HEK293 (cell line): ENCODE measurements at regions not wholly inside any gene's neighbourhood (a gene's known extent, or its start where the extent isn't known, plus 50 kb on each side); places are given as distances from the start of the nearest gene placed in this dataset.

Experiments
- GLI4 ChIP-seq: fragments of 450-650 bp; formaldehyde crosslinking; IDR thresholded peaks from 2 replicates; pipeline ENCODE4 v1.5.1; 2016; ENCODE audit warnings: missing biosample characterization, missing genetic modification characterization
- PRDM2 ChIP-seq: fragments of 450-650 bp; formaldehyde crosslinking; IDR thresholded peaks from 2 replicates; pipeline ENCODE4 v1.5.1; 2016; ENCODE audit warnings: missing biosample characterization, missing genetic modification characterization, borderline replicate concordance
- YY2 ChIP-seq: fragments of 450-650 bp; formaldehyde crosslinking; IDR thresholded peaks from 2 replicates; pipeline ENCODE4 v1.5.1; 2016; ENCODE audit warnings: missing biosample characterization, missing genetic modification characterization
- ZBTB21 ChIP-seq: fragments of 450-650 bp; formaldehyde crosslinking; IDR thresholded peaks from 2 replicates; pipeline ENCODE4 v1.5.1; 2017; ENCODE audit warnings: missing biosample characterization, missing genetic modification characterization
- ZFP3 ChIP-seq: fragments of 450-650 bp; formaldehyde crosslinking; IDR thresholded peaks from 2 replicates; pipeline ENCODE4 v1.5.1; 2016; ENCODE audit warnings: low read depth, missing biosample characterization, missing genetic modification characterization
- ZNF274 ChIP-seq, 2 experiments: fragments of 200-500 bp in 1 of 2; fragments of 450-650 bp in 1 of 2; sonication (Bioruptor generic) in 1 of 2; formaldehyde crosslinking in 1 of 2; IDR thresholded peaks; 2 replicates each; pipeline versions ENCODE4 v1.5.1 to v1.6.1; 2014 to 2016; ENCODE audit warnings: borderline replicate concordance in 1 of 2, inconsistent platforms in 1 of 2, low read length in 1 of 2, missing biosample characterization in 1 of 2, missing genetic modification characterization in 1 of 2
- ZNF426 ChIP-seq: fragments of 450-650 bp; formaldehyde crosslinking; IDR thresholded peaks from 2 replicates; pipeline ENCODE4 v1.5.1; 2017; ENCODE audit warnings: missing biosample characterization, missing genetic modification characterization, mild to moderate bottlenecking, inconsistent platforms, moderate library complexity
- TF ChIP-seq, protein P1 (sequence below): fragments of 450-650 bp; formaldehyde crosslinking; IDR thresholded peaks from 2 replicates; pipeline ENCODE4 v1.5.1; 2016; ENCODE audit warnings: missing biosample characterization, missing genetic modification characterization

GRCh38 chr16:24433706-24434105 lies 105.7 kb upstream of the RBBP6 start:
- TF ChIP-seq ZFP3 (tag by site-specific recombination) (no peak), ZBTB21 (tag by site-specific recombination) (no peak), GLI4 (tag by site-specific recombination) (no peak), ZNF274 (IDR thresholded peaks at IDR 0.05; ENCODE audit: low read length) (no peak), ZNF274 (tag by site-specific recombination; IDR thresholded peaks at IDR 0.05; ENCODE audit: borderline replicate concordance) (no peak), PRDM2 (tag by site-specific recombination) (no peak), YY2 (tag by site-specific recombination) (no peak), ZNF426 (tag by site-specific recombination) (no peak)
- TF ChIP-seq, protein P1, sequence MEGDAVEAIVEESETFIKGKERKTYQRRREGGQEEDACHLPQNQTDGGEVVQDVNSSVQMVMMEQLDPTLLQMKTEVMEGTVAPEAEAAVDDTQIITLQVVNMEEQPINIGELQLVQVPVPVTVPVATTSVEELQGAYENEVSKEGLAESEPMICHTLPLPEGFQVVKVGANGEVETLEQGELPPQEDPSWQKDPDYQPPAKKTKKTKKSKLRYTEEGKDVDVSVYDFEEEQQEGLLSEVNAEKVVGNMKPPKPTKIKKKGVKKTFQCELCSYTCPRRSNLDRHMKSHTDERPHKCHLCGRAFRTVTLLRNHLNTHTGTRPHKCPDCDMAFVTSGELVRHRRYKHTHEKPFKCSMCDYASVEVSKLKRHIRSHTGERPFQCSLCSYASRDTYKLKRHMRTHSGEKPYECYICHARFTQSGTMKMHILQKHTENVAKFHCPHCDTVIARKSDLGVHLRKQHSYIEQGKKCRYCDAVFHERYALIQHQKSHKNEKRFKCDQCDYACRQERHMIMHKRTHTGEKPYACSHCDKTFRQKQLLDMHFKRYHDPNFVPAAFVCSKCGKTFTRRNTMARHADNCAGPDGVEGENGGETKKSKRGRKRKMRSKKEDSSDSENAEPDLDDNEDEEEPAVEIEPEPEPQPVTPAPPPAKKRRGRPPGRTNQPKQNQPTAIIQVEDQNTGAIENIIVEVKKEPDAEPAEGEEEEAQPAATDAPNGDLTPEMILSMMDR (tag by site-specific recombination), result no peak
